ENCODE measurements at regions not wholly inside any gene's neighbourhood (a gene's known extent, or its start where the extent isn't known, plus 50 kb on each side); places are given as distances from the start of the nearest gene placed in this dataset.

DNA sequence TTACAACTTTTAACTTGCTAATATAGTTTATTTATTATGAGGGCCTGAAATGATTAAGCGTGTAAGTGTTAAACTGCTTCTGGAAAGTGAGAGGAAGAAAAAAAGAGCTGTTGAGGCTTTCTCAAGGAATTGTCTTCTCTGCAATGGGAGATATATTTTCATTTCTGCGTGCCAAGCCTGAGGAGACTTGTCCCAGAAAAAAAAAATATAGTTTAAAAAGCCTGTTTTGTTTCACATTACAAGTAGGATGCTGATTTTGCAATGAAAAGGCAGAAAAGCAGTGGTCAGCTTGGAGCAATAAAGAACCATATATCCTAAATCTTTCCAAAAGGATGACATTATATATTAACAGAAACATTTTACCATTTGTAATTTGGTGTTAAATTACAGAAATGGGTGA, 115.5 kb downstream of the GMNC start:
- H3K36me3 ChIP-seq (ENCODE audit: insufficient read depth), result no peaks in the 10 kb centered on the region
- H3K79me2 ChIP-seq (ENCODE audit: insufficient read depth, low read depth), result no peaks in the 10 kb centered on the region
- no peak overlapping the region for H3K9ac ChIP-seq
- no peak overlapping the region for H2AFZ ChIP-seq (ENCODE audit: low read depth)
- no peaks in the 10 kb centered on the region for H3K27me3 ChIP-seq (ENCODE audit: insufficient read depth, low read depth)
- no peaks in the 10 kb centered on the region for H4K20me1 ChIP-seq (ENCODE audit: insufficient read depth)
- no peaks in the 10 kb centered on the region for H3K4me1 ChIP-seq (ENCODE audit: low read depth, poor library complexity, severe bottlenecking)
- H3K27ac ChIP-seq, result no peak overlapping the region
- H3K4me2 ChIP-seq, result no peak overlapping the region
- H3K4me3 ChIP-seq (IDR thresholded peaks at IDR 0.05; ENCODE audit: insufficient read depth, low read depth, low read length), result no peak overlapping the region
- TF ChIP-seq, protein P1, sequence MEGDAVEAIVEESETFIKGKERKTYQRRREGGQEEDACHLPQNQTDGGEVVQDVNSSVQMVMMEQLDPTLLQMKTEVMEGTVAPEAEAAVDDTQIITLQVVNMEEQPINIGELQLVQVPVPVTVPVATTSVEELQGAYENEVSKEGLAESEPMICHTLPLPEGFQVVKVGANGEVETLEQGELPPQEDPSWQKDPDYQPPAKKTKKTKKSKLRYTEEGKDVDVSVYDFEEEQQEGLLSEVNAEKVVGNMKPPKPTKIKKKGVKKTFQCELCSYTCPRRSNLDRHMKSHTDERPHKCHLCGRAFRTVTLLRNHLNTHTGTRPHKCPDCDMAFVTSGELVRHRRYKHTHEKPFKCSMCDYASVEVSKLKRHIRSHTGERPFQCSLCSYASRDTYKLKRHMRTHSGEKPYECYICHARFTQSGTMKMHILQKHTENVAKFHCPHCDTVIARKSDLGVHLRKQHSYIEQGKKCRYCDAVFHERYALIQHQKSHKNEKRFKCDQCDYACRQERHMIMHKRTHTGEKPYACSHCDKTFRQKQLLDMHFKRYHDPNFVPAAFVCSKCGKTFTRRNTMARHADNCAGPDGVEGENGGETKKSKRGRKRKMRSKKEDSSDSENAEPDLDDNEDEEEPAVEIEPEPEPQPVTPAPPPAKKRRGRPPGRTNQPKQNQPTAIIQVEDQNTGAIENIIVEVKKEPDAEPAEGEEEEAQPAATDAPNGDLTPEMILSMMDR (conservative IDR thresholded peaks at IDR 0.05; ENCODE audit: low read depth, low read length), result no peak

DNA sequence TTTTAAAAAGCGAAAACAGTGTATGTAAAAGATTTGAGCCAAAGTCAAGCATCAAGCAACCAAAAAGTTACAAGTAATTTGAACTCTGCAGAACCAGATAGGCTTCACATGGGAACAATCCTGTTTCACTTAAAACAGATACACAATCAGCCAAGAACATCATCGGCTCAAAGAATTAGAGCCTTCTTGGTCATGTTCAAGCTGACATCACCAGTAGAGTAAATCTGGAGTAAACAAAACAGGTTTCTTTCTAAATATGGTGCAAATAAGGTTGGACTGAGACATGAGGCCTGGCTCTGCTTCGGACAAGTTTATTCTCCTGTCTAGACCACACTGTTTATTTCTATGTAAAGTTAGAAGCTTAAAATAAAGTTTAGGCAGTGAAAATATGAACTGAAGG, 116.0 kb downstream of the GMNC start:
- Histone ChIP-seq H3K4me2 (no peak overlapping the region), H3K9ac (no peak overlapping the region), H4K20me1 (ENCODE audit: insufficient read depth) (no peaks in the 10 kb centered on the region), H3K4me3 (IDR thresholded peaks at IDR 0.05; ENCODE audit: insufficient read depth, low read depth, low read length) (no peak overlapping the region), H3K27me3 (ENCODE audit: insufficient read depth, low read depth) (no peaks in the 10 kb centered on the region), H3K79me2 (ENCODE audit: insufficient read depth, low read depth) (no peaks in the 10 kb centered on the region), H2AFZ (ENCODE audit: low read depth) (no peak overlapping the region), H3K27ac (no peak overlapping the region), H3K4me1 (ENCODE audit: low read depth, poor library complexity, severe bottlenecking) (no peaks in the 10 kb centered on the region), H3K36me3 (ENCODE audit: insufficient read depth) (no peaks in the 10 kb centered on the region)
- TF ChIP-seq, protein P1 (conservative IDR thresholded peaks at IDR 0.05; ENCODE audit: low read depth, low read length), result no peak

GRCh38 chr3:190741788-190742187, 120.7 kb downstream of the GMNC start:
- Histone ChIP-seq H3K4me2 (no peak overlapping the region), H2AFZ (ENCODE audit: low read depth) (no peak overlapping the region), H3K9ac (no peak overlapping the region), H3K4me1 (ENCODE audit: low read depth, poor library complexity, severe bottlenecking) (no peaks in the 10 kb centered on the region), H3K4me3 (IDR thresholded peaks at IDR 0.05; ENCODE audit: insufficient read depth, low read depth, low read length) (no peak overlapping the region), H4K20me1 (ENCODE audit: insufficient read depth) (no peaks in the 10 kb centered on the region), H3K79me2 (ENCODE audit: insufficient read depth, low read depth) (no peaks in the 10 kb centered on the region), H3K27ac (no peak overlapping the region), H3K36me3 (ENCODE audit: insufficient read depth) (no peaks in the 10 kb centered on the region), H3K27me3 (ENCODE audit: insufficient read depth, low read depth) (no peaks in the 10 kb centered on the region)
- TF ChIP-seq, protein P1 (conservative IDR thresholded peaks at IDR 0.05; ENCODE audit: low read depth, low read length), result no peak

DNA sequence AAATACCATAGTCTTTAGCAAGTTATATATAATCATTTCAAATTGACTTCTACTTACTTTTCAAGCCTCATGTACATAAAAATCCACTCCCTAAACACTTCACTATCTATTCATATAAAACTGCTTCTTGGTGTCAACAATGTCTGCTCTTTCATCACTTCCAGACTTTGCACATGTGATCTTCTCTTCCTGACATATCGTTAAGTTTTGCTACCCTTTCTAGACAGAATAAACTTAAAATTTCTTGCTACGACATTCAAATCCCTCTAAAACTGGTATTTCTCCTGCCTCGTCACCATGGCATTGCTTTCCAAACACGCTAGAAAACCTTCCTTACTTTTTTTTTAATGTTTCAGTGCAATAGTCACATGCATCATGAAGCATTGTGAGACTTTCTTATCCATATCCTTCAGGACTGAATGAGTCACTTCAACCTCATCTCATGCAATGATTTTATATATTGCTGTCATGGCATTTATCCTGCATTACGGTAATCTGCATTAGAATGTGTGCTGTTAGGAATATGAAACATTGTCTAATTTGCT, 122.8 kb downstream of the GMNC start:
- no peaks in the 10 kb centered on the region for H3K36me3 ChIP-seq (ENCODE audit: insufficient read depth)
- no peak overlapping the region for H2AFZ ChIP-seq (ENCODE audit: low read depth)
- H4K20me1 ChIP-seq (ENCODE audit: insufficient read depth), result no peaks in the 10 kb centered on the region
- H3K4me2 ChIP-seq, result no peak overlapping the region
- no peak overlapping the region for H3K27ac ChIP-seq
- H3K79me2 ChIP-seq (ENCODE audit: insufficient read depth, low read depth), result no peaks in the 10 kb centered on the region
- H3K4me3 ChIP-seq (IDR thresholded peaks at IDR 0.05; ENCODE audit: insufficient read depth, low read depth, low read length), result no peak overlapping the region
- H3K9ac ChIP-seq, result no peak overlapping the region
- TF ChIP-seq, protein P1 (conservative IDR thresholded peaks at IDR 0.05; ENCODE audit: low read depth, low read length), result no peak
- no peaks in the 10 kb centered on the region for H3K4me1 ChIP-seq (ENCODE audit: low read depth, poor library complexity, severe bottlenecking)
- no peaks in the 10 kb centered on the region for H3K27me3 ChIP-seq (ENCODE audit: insufficient read depth, low read depth)
